ENCODE measurements at regions not wholly inside any gene's neighbourhood (a gene's known extent, or its start where the extent isn't known, plus 50 kb on each side); places are given as distances from the start of the nearest gene placed in this dataset.

GRCh38 chr10:112887968-112888367, 62.1 kb upstream of the TCF7L2 start:
- 93% methylated on average over 3 of the region's 3 CpGs for WGBS (ENCODE audit: insufficient coverage)
- no peaks in the 10 kb centered on the region for H3K36me3 ChIP-seq (ENCODE audit: control insufficient read depth, insufficient read depth, low read length)
- no peak overlapping the region for H3K27ac ChIP-seq (ENCODE audit: low read depth, low read length)
- H3K9me3 ChIP-seq (ENCODE audit: control insufficient read depth, insufficient read depth, low read length): no peaks in the 10 kb centered on the region
- H3K4me1 ChIP-seq (ENCODE audit: control insufficient read depth, insufficient read depth, low read length): no peaks in the 10 kb centered on the region
- no peak for DNase-seq (ENCODE audit: low read depth in 4 of 6, low spot score in 6 of 6)
- no peaks in the 10 kb centered on the region for H3K27me3 ChIP-seq (ENCODE audit: control insufficient read depth, insufficient read depth, low read length)
- no peak overlapping the region for H3K4me3 ChIP-seq (ENCODE audit: low read depth, low read length)

GRCh38 chr10:112895292-112895691, 54.8 kb upstream of the TCF7L2 start:
- no peak for DNase-seq (ENCODE audit: low read depth in 4 of 6, low spot score in 6 of 6)
- 100% methylated on average over 3 of the region's 4 CpGs for WGBS (ENCODE audit: insufficient coverage)

GRCh38 chr10:112896273-112896672, 53.8 kb upstream of the TCF7L2 start:
- Histone ChIP-seq H3K36me3 (ENCODE audit: control insufficient read depth, insufficient read depth, low read length) (no peaks in the 10 kb centered on the region), H3K9me3 (ENCODE audit: control insufficient read depth, insufficient read depth, low read length) (no peaks in the 10 kb centered on the region), H3K4me3 (ENCODE audit: low read depth, low read length) (no peak overlapping the region), H3K27ac (ENCODE audit: low read depth, low read length) (no peak overlapping the region), H3K4me1 (ENCODE audit: control insufficient read depth, insufficient read depth, low read length) (peaks cover 8% of the 10 kb centered on the region), H3K27me3 (ENCODE audit: control insufficient read depth, insufficient read depth, low read length) (no peaks in the 10 kb centered on the region)
- DNase-seq (ENCODE audit: low read depth in 4 of 6, low spot score in 6 of 6): no peak
- WGBS (ENCODE audit: insufficient coverage): 93% methylated on average over 3 of the region's 3 CpGs

More at GRCh38 chr10:112895292-112895691, 54.8 kb upstream of the TCF7L2 start:
- Histone ChIP-seq H3K9me3 (ENCODE audit: control insufficient read depth, insufficient read depth, low read length) (no peaks in the 10 kb centered on the region), H3K27me3 (ENCODE audit: control insufficient read depth, insufficient read depth, low read length) (no peaks in the 10 kb centered on the region), H3K4me1 (ENCODE audit: control insufficient read depth, insufficient read depth, low read length) (peaks cover 8% of the 10 kb centered on the region), H3K4me3 (ENCODE audit: low read depth, low read length) (no peak overlapping the region), H3K27ac (ENCODE audit: low read depth, low read length) (no peak overlapping the region), H3K36me3 (ENCODE audit: control insufficient read depth, insufficient read depth, low read length) (no peaks in the 10 kb centered on the region)

GRCh38 chr10:112896722-112897121, 53.3 kb upstream of the TCF7L2 start:
- Histone ChIP-seq H3K27ac (ENCODE audit: low read depth, low read length) (no peak overlapping the region), H3K4me1 (ENCODE audit: control insufficient read depth, insufficient read depth, low read length) (peaks cover 8% of the 10 kb centered on the region), H3K27me3 (ENCODE audit: control insufficient read depth, insufficient read depth, low read length) (no peaks in the 10 kb centered on the region), H3K36me3 (ENCODE audit: control insufficient read depth, insufficient read depth, low read length) (no peaks in the 10 kb centered on the region), H3K4me3 (ENCODE audit: low read depth, low read length) (no peak overlapping the region), H3K9me3 (ENCODE audit: control insufficient read depth, insufficient read depth, low read length) (no peaks in the 10 kb centered on the region)
- no peak for DNase-seq (ENCODE audit: low read depth in 4 of 6, low spot score in 6 of 6)
- WGBS (ENCODE audit: insufficient coverage): 81% methylated on average over 2 of the region's 5 CpGs

- no peaks in the 10 kb centered on the region for H3K36me3 ChIP-seq (ENCODE audit: control insufficient read depth, insufficient read depth, low read length)
- H3K27me3 ChIP-seq (ENCODE audit: control insufficient read depth, insufficient read depth, low read length): no peaks in the 10 kb centered on the region
- WGBS (ENCODE audit: insufficient coverage): 7% methylated on average over 16 of the region's 24 CpGs
- no peaks in the 10 kb centered on the region for H3K9me3 ChIP-seq (ENCODE audit: control insufficient read depth, insufficient read depth, low read length)
- H3K4me3 ChIP-seq (ENCODE audit: low read depth, low read length): peak overlapping the region; percentile 17
- H3K27ac ChIP-seq (ENCODE audit: low read depth, low read length): no peak overlapping the region
- peak in 2 of 6 donors; percentile 13 to 19 for DNase-seq (ENCODE audit: low read depth in 4 of 6, low spot score in 6 of 6)
- peaks cover 8% of the 10 kb centered on the region for H3K4me1 ChIP-seq (ENCODE audit: control insufficient read depth, insufficient read depth, low read length)
Observed at GRCh38 chr10:112898540-112899390, 51.3 kb upstream of the TCF7L2 start.

DNA sequence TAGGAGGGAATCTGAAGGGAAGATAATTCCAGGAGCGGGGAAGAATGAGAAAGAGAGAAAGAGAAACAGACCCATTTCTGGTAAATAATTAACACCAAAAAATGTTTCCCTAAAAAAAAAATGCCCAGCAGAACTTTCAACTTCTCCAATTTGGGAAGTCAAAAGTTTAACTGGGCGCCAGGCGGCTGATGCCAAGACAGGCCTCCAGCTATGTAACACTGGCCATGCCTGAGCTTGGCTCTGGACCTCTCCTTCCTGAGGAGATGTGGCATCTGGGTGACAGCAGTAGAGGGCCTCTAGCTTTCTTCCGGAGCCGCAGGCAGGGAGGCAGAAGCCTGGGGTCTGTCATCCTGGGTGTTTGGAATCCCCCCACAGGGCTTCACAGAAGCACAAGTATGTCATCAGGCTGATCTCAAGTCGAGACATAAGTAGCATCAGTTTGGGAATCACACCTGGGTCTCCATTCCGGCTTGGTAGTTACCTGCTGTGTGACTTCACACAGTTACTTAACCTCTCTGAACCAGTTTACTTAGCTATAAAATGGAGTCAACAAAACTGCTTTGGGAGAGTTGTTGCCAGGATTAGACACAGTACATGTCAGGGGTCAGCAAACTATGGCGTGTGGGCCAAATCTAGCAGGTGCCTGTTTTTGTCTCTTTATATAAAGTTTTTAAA, 50.5 kb upstream of the TCF7L2 start:
- DNase-seq (ENCODE audit: low read depth in 4 of 6, low spot score in 6 of 6): no peak
- H3K4me3 ChIP-seq (ENCODE audit: low read depth, low read length): no peak overlapping the region
- no peaks in the 10 kb centered on the region for H3K36me3 ChIP-seq (ENCODE audit: control insufficient read depth, insufficient read depth, low read length)
- 68% methylated on average over 6 of the region's 8 CpGs for WGBS (ENCODE audit: insufficient coverage)
- H3K27ac ChIP-seq (ENCODE audit: low read depth, low read length): no peak overlapping the region
- H3K9me3 ChIP-seq (ENCODE audit: control insufficient read depth, insufficient read depth, low read length): no peaks in the 10 kb centered on the region
- H3K27me3 ChIP-seq (ENCODE audit: control insufficient read depth, insufficient read depth, low read length): no peaks in the 10 kb centered on the region
- peaks cover 8% of the 10 kb centered on the region for H3K4me1 ChIP-seq (ENCODE audit: control insufficient read depth, insufficient read depth, low read length)

Measured in spinal cord (tissue), 9 donors.